GM19023 (cell line): ENCODE measurements at regions not wholly inside any gene's neighbourhood (a gene's known extent, or its start where the extent isn't known, plus 50 kb on each side); places are given as distances from the start of the nearest gene placed in this dataset.

Experiments used
- ATAC-seq: cut with Tn5 transposase; IDR thresholded peaks from one replicate; pipeline ENCODE4 v1.9.1; 2021; ENCODE audit warnings: mild to moderate bottlenecking, moderate library complexity; ENCODE audit not compliant: unreplicated experiment

DNA sequence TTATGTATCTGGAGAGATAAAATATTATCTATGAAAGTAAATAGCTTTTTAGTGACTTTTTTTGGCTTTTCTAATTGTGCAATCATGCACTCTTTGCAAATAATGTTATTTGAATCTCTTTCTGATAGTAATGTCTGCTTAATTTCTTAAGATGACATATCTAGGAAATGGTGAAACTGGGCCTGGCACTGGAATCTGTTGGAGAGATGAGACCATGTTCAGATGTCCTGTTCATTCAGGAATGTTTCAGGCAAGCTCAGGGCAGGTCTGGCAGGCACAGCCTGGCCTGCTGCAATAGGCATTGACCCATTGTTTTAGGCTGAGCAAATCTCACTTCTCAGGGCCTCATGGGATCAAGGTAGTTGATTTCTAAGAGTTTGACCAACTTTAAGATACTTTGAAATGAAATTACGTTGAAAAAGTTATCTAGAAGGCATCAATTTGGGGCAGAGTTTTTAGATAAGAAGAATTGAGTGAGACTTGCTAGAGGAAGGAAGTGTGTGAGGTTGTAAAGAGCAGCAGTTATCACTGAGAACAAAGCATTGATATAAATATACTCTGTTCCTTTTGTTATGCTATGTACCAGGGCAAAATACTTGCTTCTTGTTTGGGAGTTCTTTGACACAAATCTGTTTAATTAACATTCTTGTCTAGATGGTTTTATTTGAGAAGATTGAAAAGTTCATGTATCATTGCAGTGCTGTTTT, 133.0 kb upstream of the LEF1 start:
- ATAC-seq = no peak

DNA sequence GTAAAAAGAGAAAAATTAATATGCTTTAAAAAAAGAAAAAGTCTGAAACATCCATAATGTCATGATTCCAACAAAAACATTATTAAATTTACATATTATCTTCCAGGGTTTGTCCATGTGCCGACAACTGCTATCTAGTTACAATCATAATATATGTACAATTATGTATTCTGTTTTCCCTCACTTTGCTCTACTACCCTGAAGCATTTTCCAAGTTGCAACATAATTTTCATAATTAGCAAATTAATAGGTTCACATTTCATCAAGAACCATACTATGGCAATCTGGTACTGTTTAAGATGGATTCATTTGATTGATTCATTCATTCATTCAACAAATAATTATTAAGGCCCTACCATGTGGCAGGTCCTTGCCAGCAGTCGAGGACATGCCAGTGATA, 128.9 kb upstream of the LEF1 start:
- no peak for ATAC-seq

DNA sequence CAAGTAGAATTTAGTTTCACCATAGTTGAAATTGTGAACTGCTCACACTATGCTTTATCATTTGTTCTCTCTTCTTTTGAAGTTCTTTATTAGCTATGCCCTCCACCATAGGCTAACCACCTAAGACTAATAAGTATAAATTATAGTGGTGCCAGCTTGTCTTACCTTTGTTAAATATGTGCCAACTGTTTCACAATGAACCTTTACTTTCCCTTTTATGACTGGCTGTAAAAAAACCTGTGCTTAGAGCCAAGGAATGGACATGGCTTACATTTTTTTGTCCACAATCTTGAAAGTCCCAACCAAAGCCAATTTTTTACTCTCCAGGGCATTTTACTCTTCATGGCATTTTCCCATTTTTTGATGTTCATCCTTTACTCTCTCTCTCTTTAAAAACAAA, 123.5 kb upstream of the LEF1 start:
- no peak for ATAC-seq

DNA sequence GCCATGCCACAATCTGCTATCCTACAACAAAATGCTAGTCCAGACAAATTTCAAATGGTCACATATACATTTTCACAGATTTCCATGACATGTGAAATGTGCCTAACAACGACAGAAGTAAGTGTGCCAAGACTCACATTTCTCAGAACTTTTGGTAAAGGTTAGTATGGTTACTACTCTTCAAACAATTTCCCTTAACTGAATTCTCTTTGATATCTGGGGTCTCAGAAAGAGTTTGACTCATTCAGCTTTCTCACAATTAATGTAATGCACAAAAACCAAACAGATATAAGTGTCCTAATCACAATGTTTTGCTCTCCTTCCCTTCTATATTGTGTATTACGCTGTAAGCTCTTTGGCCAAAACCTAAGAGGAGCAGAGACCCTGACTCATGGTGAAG, 122.4 kb upstream of the LEF1 start:
- no peak for ATAC-seq

DNA sequence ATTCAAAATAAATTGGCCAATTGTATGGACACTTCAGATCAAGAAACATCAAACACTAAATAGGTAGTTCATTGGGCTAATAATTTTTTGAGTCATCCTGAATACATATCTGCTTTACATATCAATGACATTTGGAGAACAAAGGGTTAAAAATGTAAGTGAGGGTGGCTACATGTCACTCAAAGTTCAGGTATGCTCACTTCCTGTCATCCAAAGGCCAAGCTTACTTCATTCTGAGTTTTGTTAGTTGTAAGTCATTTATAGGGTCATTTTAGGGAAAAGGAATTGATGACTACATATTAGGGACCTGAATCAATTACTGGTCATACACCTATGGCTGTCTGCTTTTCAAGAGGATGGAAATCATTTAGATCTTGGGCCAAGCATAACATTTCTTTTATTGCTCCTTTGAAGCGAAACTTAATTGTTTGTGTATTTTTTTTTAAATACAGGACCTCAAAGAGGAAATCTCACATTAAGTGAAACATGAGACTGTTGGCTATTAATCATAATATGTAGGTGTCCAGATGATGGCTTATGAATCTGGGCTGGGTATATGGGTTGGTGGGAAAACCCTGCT, 119.2 kb upstream of the LEF1 start:
- ATAC-seq = no peak

GRCh38 chr4:108280072-108280471, 111.3 kb upstream of the LEF1 start:
- no peak for ATAC-seq

DNA sequence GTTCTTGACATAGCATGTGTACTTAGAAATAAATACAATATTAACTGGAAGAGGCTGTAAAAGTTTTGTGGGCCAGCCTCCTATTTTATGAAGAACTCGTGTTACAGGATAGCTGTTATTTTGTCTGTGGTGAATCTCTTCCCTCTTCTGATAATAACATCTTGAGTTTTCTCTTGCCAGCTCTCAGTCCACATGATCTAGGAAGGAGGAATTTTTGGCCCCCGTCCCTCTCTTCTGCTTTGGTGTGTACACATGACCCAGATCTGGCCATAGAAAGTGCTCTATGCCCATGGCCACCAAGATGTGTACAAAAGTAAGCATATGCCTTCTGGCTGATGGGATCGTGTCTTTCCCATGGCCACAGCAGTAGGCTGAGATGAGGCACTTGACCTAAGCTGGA, 108.0 kb upstream of the LEF1 start:
- no peak for ATAC-seq

GRCh38 chr4:108272986-108273385, 104.3 kb upstream of the LEF1 start:
- no peak for ATAC-seq

GRCh38 chr4:108272561-108272960, 103.8 kb upstream of the LEF1 start:
- ATAC-seq = no peak

GRCh38 chr4:108272046-108272445, 103.3 kb upstream of the LEF1 start:
- ATAC-seq = no peak

DNA sequence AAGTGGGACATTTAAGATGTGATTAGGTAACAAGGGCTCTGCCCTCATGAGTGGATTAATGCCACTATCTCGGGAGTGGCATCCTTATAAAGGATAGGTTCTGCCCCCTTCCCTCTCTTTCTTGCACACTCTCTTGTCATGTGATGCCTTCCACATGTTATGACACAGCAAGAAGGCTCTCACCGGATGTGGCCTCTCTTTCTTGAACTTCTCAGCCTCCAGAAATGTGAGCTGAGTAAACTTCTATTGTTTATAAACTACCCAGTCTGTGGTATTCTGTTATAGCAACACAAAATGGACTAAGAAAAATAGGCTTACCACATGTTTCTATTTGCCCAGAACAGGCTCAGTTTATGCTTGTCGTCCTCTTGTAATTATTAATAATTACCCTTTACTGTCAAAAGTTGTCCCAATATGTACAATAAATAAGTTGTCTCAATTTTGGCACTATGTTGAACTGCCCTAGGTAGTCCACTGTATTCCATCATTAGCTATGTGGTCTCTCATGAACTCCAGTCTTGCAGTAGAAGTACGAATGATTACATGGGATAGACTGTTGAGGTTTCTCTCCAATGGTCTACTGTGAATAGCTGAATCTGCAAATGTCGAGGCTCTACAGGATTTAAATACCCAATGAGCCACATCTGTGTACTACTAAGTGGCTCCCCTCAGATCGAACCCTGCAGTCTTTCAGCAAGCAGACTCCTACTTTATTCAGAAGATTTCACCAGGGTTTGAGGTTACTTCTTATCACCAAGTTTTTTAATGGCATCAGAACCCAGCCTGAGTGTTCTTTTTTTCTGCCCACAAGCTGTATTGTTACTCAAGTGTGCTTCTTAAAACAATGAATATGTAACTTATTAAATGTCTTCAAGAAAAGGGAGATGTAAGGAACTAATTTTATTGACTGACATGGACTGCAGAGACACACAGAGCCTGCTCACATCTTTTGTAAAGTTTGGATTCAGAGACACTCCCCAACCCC, 102.0 kb upstream of the LEF1 start:
- no peak for ATAC-seq

GRCh38 chr4:108264693-108265092, 96.0 kb upstream of the LEF1 start:
- ATAC-seq = no peak

- no peak for ATAC-seq
Measured at GRCh38 chr4:108263057-108263456, 94.3 kb upstream of the LEF1 start.

GRCh38 chr4:108261026-108261425, 92.3 kb upstream of the LEF1 start:
- no peak for ATAC-seq

GRCh38 chr4:108256538-108256937, 87.8 kb upstream of the LEF1 start:
- no peak for ATAC-seq

GRCh38 chr4:108255203-108255747, 86.5 kb upstream of the LEF1 start:
- ATAC-seq = no peak

DNA sequence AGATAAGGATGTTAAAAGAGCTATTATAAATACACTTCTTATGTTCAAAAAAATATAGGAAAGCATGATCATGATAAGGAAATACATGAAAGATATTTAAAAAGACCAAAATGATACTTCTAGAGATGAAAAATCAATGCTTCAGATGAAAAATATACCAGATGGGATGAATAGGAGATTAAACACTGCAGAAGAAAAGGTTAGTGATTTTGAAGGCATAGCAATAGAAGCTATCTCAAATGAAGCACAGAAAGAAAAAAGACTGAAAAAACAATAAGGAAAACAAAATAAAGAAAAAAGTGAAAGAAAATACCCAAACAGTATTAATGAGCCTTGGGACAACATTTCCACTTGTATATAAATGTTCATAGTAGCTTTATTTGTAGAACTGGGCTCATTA, 80.7 kb upstream of the LEF1 start:
- ATAC-seq = no peak

- no peak for ATAC-seq
Measured at GRCh38 chr4:108247387-108248049, 78.8 kb upstream of the LEF1 start.

DNA sequence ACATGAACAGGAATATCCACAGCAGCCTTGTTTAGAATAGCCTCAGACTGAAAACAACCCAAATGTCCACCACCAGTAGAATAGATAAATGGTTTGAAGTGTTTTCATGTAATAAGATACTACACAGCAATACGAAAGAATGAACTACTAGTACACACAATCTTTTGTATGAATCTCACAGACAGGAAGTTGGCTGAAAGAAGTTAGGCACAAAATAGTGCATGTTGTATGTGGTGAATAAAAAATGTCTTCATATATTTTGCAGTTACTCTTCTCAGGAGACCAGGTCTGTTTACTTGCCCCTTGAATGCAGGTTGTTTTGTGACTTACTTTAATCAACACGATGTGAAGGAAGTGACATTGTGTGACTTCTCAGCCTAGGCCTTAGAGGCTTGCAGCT, 75.9 kb upstream of the LEF1 start:
- ATAC-seq = no peak

DNA sequence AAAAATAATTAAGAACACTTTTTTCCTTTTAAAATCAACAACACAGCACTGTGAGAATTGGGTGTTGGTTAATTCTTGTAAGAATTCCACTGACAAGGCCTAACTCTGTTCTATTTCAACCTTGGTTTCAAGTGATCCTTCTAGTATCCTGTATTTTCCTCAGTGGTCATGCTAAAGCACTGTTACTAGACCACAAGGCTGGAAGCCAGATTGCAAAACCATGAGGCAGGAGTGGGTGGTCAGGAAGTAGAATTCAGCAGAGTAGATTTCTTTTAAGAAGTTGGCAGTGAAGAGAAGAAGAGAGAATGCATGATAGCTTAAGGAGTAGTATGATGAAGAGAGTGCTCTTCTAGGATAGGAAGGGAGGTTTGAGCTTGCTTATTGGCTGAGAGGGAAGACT, 71.6 kb upstream of the LEF1 start:
- no peak for ATAC-seq

- no peak for ATAC-seq
Measured at GRCh38 chr4:108237693-108238092, 69.0 kb upstream of the LEF1 start.
